ENCODE measurements at regions not wholly inside any gene's neighbourhood (a gene's known extent, or its start where the extent isn't known, plus 50 kb on each side); places are given as distances from the start of the nearest gene placed in this dataset.
"Not testable (repeated sequence)": the region's sequence is repeated elsewhere in the genome, so short reads cannot be mapped to it uniquely, and the experiment has no call there.

DNA sequence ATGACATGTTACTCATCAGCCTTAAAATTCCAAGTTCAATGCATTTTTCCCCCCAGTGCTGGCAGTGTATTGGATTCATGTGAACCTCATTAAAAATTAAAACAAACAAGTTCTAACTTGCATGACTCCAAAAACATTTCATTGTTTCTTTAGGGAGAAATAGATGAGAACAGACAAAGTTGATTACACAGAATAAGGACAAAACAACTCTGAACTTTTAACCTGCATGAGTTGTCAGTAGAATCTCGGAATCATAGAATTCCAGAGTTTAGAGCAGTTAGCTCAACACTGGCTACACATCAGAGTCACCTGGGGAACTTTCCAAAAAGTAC lies 127.5 kb downstream of the TMX1 start:
- WGBS, 2 donors, result 27 to 28% methylated on average over 1 of the region's 1 CpG
- TF ChIP-seq POLR2A (IDR thresholded peaks at IDR 0.05), result no peak
- TF ChIP-seq, protein P1, sequence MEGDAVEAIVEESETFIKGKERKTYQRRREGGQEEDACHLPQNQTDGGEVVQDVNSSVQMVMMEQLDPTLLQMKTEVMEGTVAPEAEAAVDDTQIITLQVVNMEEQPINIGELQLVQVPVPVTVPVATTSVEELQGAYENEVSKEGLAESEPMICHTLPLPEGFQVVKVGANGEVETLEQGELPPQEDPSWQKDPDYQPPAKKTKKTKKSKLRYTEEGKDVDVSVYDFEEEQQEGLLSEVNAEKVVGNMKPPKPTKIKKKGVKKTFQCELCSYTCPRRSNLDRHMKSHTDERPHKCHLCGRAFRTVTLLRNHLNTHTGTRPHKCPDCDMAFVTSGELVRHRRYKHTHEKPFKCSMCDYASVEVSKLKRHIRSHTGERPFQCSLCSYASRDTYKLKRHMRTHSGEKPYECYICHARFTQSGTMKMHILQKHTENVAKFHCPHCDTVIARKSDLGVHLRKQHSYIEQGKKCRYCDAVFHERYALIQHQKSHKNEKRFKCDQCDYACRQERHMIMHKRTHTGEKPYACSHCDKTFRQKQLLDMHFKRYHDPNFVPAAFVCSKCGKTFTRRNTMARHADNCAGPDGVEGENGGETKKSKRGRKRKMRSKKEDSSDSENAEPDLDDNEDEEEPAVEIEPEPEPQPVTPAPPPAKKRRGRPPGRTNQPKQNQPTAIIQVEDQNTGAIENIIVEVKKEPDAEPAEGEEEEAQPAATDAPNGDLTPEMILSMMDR (IDR thresholded peaks at IDR 0.05), result no peak
- H3K4me3 ChIP-seq (ENCODE audit: low read depth, poor library complexity, severe bottlenecking), result no peak overlapping the region

DNA sequence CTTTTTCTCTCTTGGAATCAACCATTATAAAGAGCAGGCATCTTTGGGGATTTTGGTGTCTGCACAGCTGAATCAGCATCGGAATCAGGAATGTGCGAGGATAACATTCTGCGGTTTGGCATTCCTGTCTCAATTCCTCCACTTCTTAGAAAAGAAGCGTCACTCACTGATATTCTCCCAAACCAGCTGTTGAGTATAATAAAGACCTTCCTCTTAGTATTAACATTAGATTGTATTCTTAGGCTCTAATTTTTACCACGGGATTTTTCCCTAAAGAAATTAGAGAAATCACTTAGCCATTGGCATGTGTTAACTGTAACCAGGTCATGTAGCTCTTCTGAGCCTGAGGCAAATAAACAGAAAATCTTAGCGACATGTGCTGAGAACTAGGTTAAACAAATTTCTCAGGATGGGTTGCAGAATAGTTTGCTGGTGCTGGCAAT lies 128.7 kb downstream of the TMX1 start:
- TF ChIP-seq POLR2A (IDR thresholded peaks at IDR 0.05), result no peak
- TF ChIP-seq, protein P1 (IDR thresholded peaks at IDR 0.05), result no peak
- no peak for DNase-seq (ENCODE audit: low spot score in 2 of 2)
- 21 to 22% methylated on average over 6 of the region's 6 CpGs for WGBS, 2 donors
- intact Hi-C loops (cut with DNase I; ENCODE audit: low total_unique reads), result no loop called here
- H3K4me3 ChIP-seq (ENCODE audit: low read depth, poor library complexity, severe bottlenecking), result no peak overlapping the region

More for the DNA sequence above, 127.5 kb downstream of the TMX1 start:
- peak in 1 of 2 donors; percentile 47 for DNase-seq (ENCODE audit: low spot score in 2 of 2)
- intact Hi-C loops (cut with DNase I; ENCODE audit: low total_unique reads), result no loop called here

DNA sequence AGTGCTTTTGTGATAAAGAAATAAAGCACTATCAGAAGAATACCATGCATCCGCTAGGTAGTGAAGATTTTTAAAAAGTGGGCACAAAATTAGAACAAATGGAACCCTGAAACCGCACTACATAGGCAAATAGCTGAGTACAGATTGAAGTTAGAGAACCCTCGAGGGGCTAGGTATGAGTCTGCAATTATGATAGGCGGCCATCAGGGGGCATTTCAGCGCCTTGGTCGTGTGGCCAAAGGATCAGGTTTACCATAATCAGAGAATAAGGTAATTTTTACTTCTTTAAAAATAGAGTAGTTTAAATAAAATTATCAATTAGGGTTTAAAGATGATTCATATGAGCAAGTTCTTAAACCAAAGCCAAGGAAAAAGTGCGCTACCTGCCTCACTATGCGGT lies 129.8 kb downstream of the TMX1 start:
- intact Hi-C loops (cut with DNase I; ENCODE audit: low total_unique reads), result no loop called here
- no peak overlapping the region for H3K4me3 ChIP-seq (ENCODE audit: low read depth, poor library complexity, severe bottlenecking)
- TF ChIP-seq, protein P1 (IDR thresholded peaks at IDR 0.05), result no peak
- TF ChIP-seq POLR2A (IDR thresholded peaks at IDR 0.05), result no peak
- 86 to 87% methylated on average over 8 of the region's 8 CpGs for WGBS, 2 donors
- DNase-seq (ENCODE audit: low spot score in 2 of 2), result no peak

DNA sequence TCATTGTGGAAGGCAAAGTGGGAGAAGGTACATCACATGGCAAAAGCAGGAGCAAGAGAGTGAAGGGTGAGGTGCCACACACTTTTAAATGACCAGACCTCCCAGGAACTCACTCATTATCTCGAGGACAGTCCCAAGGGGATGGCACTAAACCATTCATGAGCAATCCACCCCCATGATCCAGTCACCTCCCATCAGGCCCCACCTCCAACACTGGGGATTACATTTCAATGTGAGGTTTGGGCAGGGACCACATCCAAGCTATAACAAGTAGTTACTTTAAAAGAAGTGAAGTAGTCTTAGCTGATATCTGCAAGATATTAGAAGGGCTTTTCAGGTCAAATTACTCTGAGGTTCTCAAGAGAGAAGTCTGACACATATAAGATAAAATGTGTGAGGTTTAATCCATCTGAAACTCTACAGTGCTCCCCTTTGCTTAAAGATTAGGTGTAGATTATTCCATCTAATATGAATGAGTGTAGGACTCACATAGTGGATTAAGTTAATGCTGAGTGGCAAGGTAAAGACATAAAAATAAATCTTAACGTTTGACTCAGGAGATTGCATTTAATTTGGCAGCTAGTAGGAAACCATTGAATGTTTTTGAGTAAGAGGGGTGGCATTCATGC lies 130.8 kb downstream of the TMX1 start:
- TF ChIP-seq POLR2A (IDR thresholded peaks at IDR 0.05), result no peak
- TF ChIP-seq, protein P1 (IDR thresholded peaks at IDR 0.05), result no peak
- no peak overlapping the region for H3K4me3 ChIP-seq (ENCODE audit: low read depth, poor library complexity, severe bottlenecking)
- 39 to 44% methylated on average over 2 of the region's 2 CpGs for WGBS, 2 donors
- DNase-seq (ENCODE audit: low spot score in 2 of 2), result no peak
- intact Hi-C loops (cut with DNase I; ENCODE audit: low total_unique reads), result no loop called here

DNA sequence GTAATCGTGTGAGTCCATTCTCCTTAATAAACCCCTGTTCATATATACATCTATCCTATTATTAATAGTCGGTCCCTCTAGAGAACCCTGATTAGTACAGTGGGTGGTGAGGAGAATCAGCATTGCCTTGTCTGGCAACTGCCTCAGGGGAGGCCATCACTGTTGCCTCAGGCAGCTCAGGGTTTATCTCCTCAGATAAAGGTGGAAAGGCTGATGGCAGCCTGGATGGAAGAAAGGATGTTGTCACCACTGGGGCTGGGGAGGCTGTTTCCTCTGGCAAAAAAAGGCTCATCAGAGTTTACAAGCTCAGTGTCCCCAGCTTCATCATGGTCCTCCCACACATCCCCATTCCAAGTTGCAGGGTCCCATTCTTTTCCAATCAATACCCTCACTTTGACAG lies 137.1 kb downstream of the TMX1 start:
- intact Hi-C loops (cut with DNase I; ENCODE audit: low total_unique reads); H3K4me3 ChIP-seq (ENCODE audit: low read depth, poor library complexity, severe bottlenecking); DNase-seq (ENCODE audit: low spot score in 2 of 2): not testable (repeated sequence)
- WGBS, 2 donors, result 87 to 88% methylated on average over 2 of the region's 2 CpGs

DNA sequence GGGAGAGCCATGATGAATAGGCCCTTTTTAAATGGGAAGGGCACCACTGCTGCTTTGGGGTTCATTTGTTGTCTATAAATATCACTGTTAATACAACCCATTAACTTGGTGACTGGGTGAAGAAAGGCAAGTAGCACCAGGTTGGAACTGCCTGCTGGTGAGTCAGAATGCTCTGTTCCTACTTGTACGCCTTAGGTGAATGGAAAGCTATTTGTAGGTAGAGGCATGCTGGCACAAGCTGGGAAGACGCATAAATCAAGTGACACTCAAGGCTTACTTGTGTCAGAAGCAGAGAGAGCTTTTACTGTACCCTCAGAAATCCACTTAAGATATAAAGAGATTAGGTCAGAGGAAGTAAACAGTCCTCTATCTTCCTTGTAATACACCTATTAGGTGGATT lies 142.5 kb downstream of the TMX1 start:
- TF ChIP-seq, protein P1 (IDR thresholded peaks at IDR 0.05), result no peak
- no peak for TF ChIP-seq POLR2A (IDR thresholded peaks at IDR 0.05)
- intact Hi-C loops (cut with DNase I; ENCODE audit: low total_unique reads), result no loop called here

More for the DNA sequence above, 142.5 kb downstream of the TMX1 start:
- DNase-seq (ENCODE audit: low spot score in 2 of 2), result peak in 1 of 2 donors; percentile 77
- WGBS, 2 donors, result 51 to 64% methylated on average over 2 of the region's 2 CpGs
- H3K4me3 ChIP-seq (ENCODE audit: low read depth, poor library complexity, severe bottlenecking), result no peak overlapping the region
